Naive thymus-derived CD4-positive, alpha-beta T cell (primary cell): ENCODE measurements at regions not wholly inside any gene's neighbourhood (a gene's known extent, or its start where the extent isn't known, plus 50 kb on each side); places are given as distances from the start of the nearest gene placed in this dataset.

Experiments used
- ATAC-seq: fragments of 150-1000 bp; cut with Tn5 transposase; 2 replicates; pipeline ENCODE4 v1.10.0; 2021; ENCODE audit warnings: mild to moderate bottlenecking, moderate library complexity
- CTCF ChIA-PET: fragments of 350-600 bp; sonication (Branson Sonifier 250); formaldehyde crosslinking; loops from one replicate; lab custom pipeline; 2021; ENCODE audit warnings: antibody characterized with exemption; lab: Charles Lee
- POLR2A ChIA-PET: fragments of 350-600 bp; sonication (Branson Sonifier 250); formaldehyde crosslinking; loops from one replicate; lab custom pipeline; 2021; ENCODE audit warnings: antibody characterized with exemption, inconsistent platforms; lab: Charles Lee
- DNase-seq, 9 donors: peaks; one replicate each; pipeline versions ENCODE4 v3.0.0 to v3.0.0-alpha.2; 2020 to 2022; ENCODE audit warnings: mixed read lengths in 1 of 9
- H3K27ac ChIP-seq: one replicate; pipeline ENCODE4 v1.7.0; 2013; ENCODE audit warnings: mild to moderate bottlenecking, low read depth, low read length, moderate library complexity
- H3K27me3 ChIP-seq, 2 donors: one replicate each; pipeline ENCODE4 v1.7.0; 2013; ENCODE audit warnings: low read length in 2 of 2, mild to moderate bottlenecking in 2 of 2, moderate library complexity in 2 of 2; ENCODE audit not compliant: control insufficient read depth in 2 of 2, insufficient read depth in 2 of 2
- H3K36me3 ChIP-seq, 3 experiments: 1 replicate in 2 of 3; 2 replicates in 1 of 3; pipeline ENCODE4 v1.7.0; 2013; ENCODE audit warnings: low read length in 3 of 3, mild to moderate bottlenecking in 3 of 3, moderate library complexity in 1 of 3; ENCODE audit not compliant: insufficient read depth in 3 of 3, control insufficient read depth in 2 of 3
- H3K4me1 ChIP-seq, 2 donors: one replicate each; pipeline ENCODE4 v1.7.0; 2013; ENCODE audit warnings: low read length in 2 of 2, mild to moderate bottlenecking in 2 of 2, moderate library complexity in 1 of 2; ENCODE audit not compliant: control insufficient read depth in 2 of 2, insufficient read depth in 2 of 2
- H3K4me3 ChIP-seq: 2 replicates; pipeline ENCODE4 v1.7.0; 2013; ENCODE audit warnings: mild to moderate bottlenecking, low read length
- H3K9me3 ChIP-seq, 3 experiments: 1 replicate in 2 of 3; 2 replicates in 1 of 3; pipeline ENCODE4 v1.7.0; 2013; ENCODE audit warnings: low read length in 3 of 3; ENCODE audit not compliant: control insufficient read depth in 2 of 3
- H3K27ac Mint-ChIP-seq, 9 donors: one replicate each; pipeline ENCODE4 v1.8.0; 2020 to 2022; ENCODE audit warnings: mixed read lengths in 9 of 9, mild to moderate bottlenecking in 8 of 9, moderate library complexity in 5 of 9, inconsistent platforms in 2 of 9
- H3K27me3 Mint-ChIP-seq, 5 donors: one replicate each; pipeline ENCODE4 v1.8.0; 2021 to 2022; ENCODE audit warnings: mixed read lengths in 5 of 5, mild to moderate bottlenecking in 1 of 5
- H3K36me3 Mint-ChIP-seq, 5 donors: one replicate each; pipeline ENCODE4 v1.8.0; 2020 to 2022; ENCODE audit warnings: mixed read lengths in 5 of 5, mild to moderate bottlenecking in 3 of 5, inconsistent platforms in 1 of 5
- H3K4me1 Mint-ChIP-seq, 7 donors: one replicate each; pipeline ENCODE4 v1.8.0; 2020 to 2022; ENCODE audit warnings: mixed read lengths in 7 of 7, mild to moderate bottlenecking in 3 of 7, inconsistent platforms in 1 of 7
- H3K4me3 Mint-ChIP-seq, 10 donors: one replicate each; pipeline ENCODE4 v1.8.0; 2020 to 2022; ENCODE audit warnings: mild to moderate bottlenecking in 10 of 10, mixed read lengths in 10 of 10, moderate library complexity in 6 of 10, inconsistent platforms in 2 of 10
- H3K9me3 Mint-ChIP-seq, 11 donors: one replicate each; pipeline ENCODE4 v1.8.0; 2020 to 2022; ENCODE audit warnings: mixed read lengths in 11 of 11, mild to moderate bottlenecking in 4 of 11, inconsistent platforms in 1 of 11, moderate library complexity in 1 of 11
- intact Hi-C, 2 donors: fragments of 100-400 bp; cut with micrococcal nuclease; formaldehyde crosslinking; loops; one replicate each; pipeline ENCODE4 v1.15.1; 2023

GRCh38 chr6:100259865-100260264, 204.9 kb downstream of the SIM1 start:
- H3K4me3 ChIP-seq: no peak overlapping the region
- H3K4me1 ChIP-seq: no peaks in the 10 kb centered on the region
- H3K27ac Mint-ChIP-seq: no peak overlapping the region
- POLR2A ChIA-PET: no interaction called here
- no peak overlapping the region for H3K4me3 Mint-ChIP-seq
- peaks cover 0 to 11% (median 0%) of the 10 kb centered on the region in 5 donors for H3K27me3 Mint-ChIP-seq
- H3K36me3 Mint-ChIP-seq: no peaks in the 10 kb centered on the region
- H3K36me3 ChIP-seq: no peaks in the 10 kb centered on the region
- peaks cover 0 to 3% (median 0%) of the 10 kb centered on the region in 7 donors for H3K4me1 Mint-ChIP-seq
- DNase-seq (no peak), ATAC-seq (no peak)
- CTCF ChIA-PET: no interaction called here
- no peak overlapping the region for H3K27ac ChIP-seq
- intact Hi-C loops: no loop called here
- H3K9me3 ChIP-seq: no peaks in the 10 kb centered on the region
- H3K27me3 ChIP-seq: no peaks in the 10 kb centered on the region
- peaks cover 0 to 6% (median 0%) of the 10 kb centered on the region in 11 donors for H3K9me3 Mint-ChIP-seq

GRCh38 chr6:100258752-100259151, 206.0 kb downstream of the SIM1 start:
- H3K9me3 Mint-ChIP-seq: peaks cover 0 to 6% (median 0%) of the 10 kb centered on the region in 11 donors
- Histone ChIP-seq H3K4me1 (no peaks in the 10 kb centered on the region), H3K27me3 (no peaks in the 10 kb centered on the region), H3K27ac (no peak overlapping the region), H3K36me3 (no peaks in the 10 kb centered on the region), H3K4me3 (no peak overlapping the region), H3K9me3 (no peaks in the 10 kb centered on the region)
- POLR2A ChIA-PET: no interaction called here
- peaks cover 0 to 9% (median 0%) of the 10 kb centered on the region in 5 donors for H3K27me3 Mint-ChIP-seq
- no peak for DNase-seq
- H3K4me1 Mint-ChIP-seq: peaks cover 0 to 3% (median 0%) of the 10 kb centered on the region in 7 donors
- no peak overlapping the region for H3K27ac Mint-ChIP-seq
- H3K4me3 Mint-ChIP-seq: no peak overlapping the region
- intact Hi-C loops: no loop called here
- CTCF ChIA-PET: no interaction called here
- no peak for ATAC-seq
- H3K36me3 Mint-ChIP-seq: no peaks in the 10 kb centered on the region

- CTCF ChIA-PET: no interaction called here
Measured at GRCh38 chr6:100257793-100258395, 206.8 kb downstream of the SIM1 start.

GRCh38 chr6:100255701-100256100, 209.0 kb downstream of the SIM1 start:
- Mint-ChIP-seq H3K9me3 (no peaks in the 10 kb centered on the region), H3K27me3 (peaks cover 0 to 9% (median 0%) of the 10 kb centered on the region in 5 donors), H3K4me1 (peaks cover 0 to 3% (median 0%) of the 10 kb centered on the region in 7 donors), H3K27ac (no peak overlapping the region), H3K36me3 (no peaks in the 10 kb centered on the region), H3K4me3 (no peak overlapping the region)
- H3K4me1 ChIP-seq: no peaks in the 10 kb centered on the region
- H3K4me3 ChIP-seq: no peak overlapping the region
- H3K36me3 ChIP-seq: no peaks in the 10 kb centered on the region
- H3K9me3 ChIP-seq: no peaks in the 10 kb centered on the region
- no peak overlapping the region for H3K27ac ChIP-seq
- no peak for ATAC-seq
- intact Hi-C loops: no loop called here
- ChIA-PET POLR2A (no interaction called here), CTCF (no interaction called here)
- no peak for DNase-seq
- no peaks in the 10 kb centered on the region for H3K27me3 ChIP-seq

More at GRCh38 chr6:100257793-100258395, 206.8 kb downstream of the SIM1 start:
- no peaks in the 10 kb centered on the region for H3K4me1 ChIP-seq
- Mint-ChIP-seq H3K9me3 (peaks cover 0 to 6% (median 0%) of the 10 kb centered on the region in 11 donors), H3K4me1 (peaks cover 0 to 3% (median 0%) of the 10 kb centered on the region in 7 donors), H3K4me3 (peak overlapping the region in 1 of 10 donors; percentile 34), H3K27ac (no peak overlapping the region), H3K36me3 (no peaks in the 10 kb centered on the region), H3K27me3 (peaks cover 0 to 9% (median 0%) of the 10 kb centered on the region in 5 donors)
- DNase-seq (no peak), ATAC-seq (no peak)
- H3K9me3 ChIP-seq: no peaks in the 10 kb centered on the region
- H3K27ac ChIP-seq: no peak overlapping the region
- H3K36me3 ChIP-seq: no peaks in the 10 kb centered on the region
- H3K27me3 ChIP-seq: no peaks in the 10 kb centered on the region
- intact Hi-C loops: no loop called here
- POLR2A ChIA-PET: no interaction called here
- H3K4me3 ChIP-seq: no peak overlapping the region

- POLR2A ChIA-PET: no interaction called here
- Histone ChIP-seq H3K4me1 (no peaks in the 10 kb centered on the region), H3K4me3 (no peak overlapping the region), H3K9me3 (no peaks in the 10 kb centered on the region), H3K36me3 (no peaks in the 10 kb centered on the region), H3K27ac (no peak overlapping the region), H3K27me3 (no peaks in the 10 kb centered on the region)
- CTCF ChIA-PET: no interaction called here
- intact Hi-C loops: no loop called here
- H3K36me3 Mint-ChIP-seq: no peaks in the 10 kb centered on the region
- peaks cover 0 to 3% (median 0%) of the 10 kb centered on the region in 5 donors for H3K27me3 Mint-ChIP-seq
- DNase-seq (no peak), ATAC-seq (no peak)
- H3K9me3 Mint-ChIP-seq: no peaks in the 10 kb centered on the region
- H3K4me1 Mint-ChIP-seq: no peaks in the 10 kb centered on the region
- H3K4me3 Mint-ChIP-seq: no peak overlapping the region
- no peak overlapping the region for H3K27ac Mint-ChIP-seq
Measured at GRCh38 chr6:100247123-100247522, 217.6 kb downstream of the SIM1 start.

- Mint-ChIP-seq H3K36me3 (no peaks in the 10 kb centered on the region), H3K4me3 (no peak overlapping the region), H3K27me3 (peaks cover 0 to 3% (median 0%) of the 10 kb centered on the region in 5 donors), H3K27ac (no peak overlapping the region), H3K9me3 (no peaks in the 10 kb centered on the region), H3K4me1 (no peaks in the 10 kb centered on the region)
- Histone ChIP-seq H3K4me1 (no peaks in the 10 kb centered on the region), H3K27ac (no peak overlapping the region), H3K27me3 (no peaks in the 10 kb centered on the region), H3K9me3 (no peaks in the 10 kb centered on the region), H3K4me3 (no peak overlapping the region), H3K36me3 (no peaks in the 10 kb centered on the region)
- ATAC-seq: no peak
- ChIA-PET POLR2A (no interaction called here), CTCF (no interaction called here)
- no peak for DNase-seq
- intact Hi-C loops: no loop called here
Measured at GRCh38 chr6:100246206-100246605, 218.5 kb downstream of the SIM1 start.

GRCh38 chr6:100240798-100241197, 223.9 kb downstream of the SIM1 start:
- Histone ChIP-seq H3K27me3 (no peaks in the 10 kb centered on the region), H3K36me3 (no peaks in the 10 kb centered on the region), H3K9me3 (no peaks in the 10 kb centered on the region), H3K4me1 (no peaks in the 10 kb centered on the region), H3K27ac (no peak overlapping the region), H3K4me3 (no peak overlapping the region)
- H3K27ac Mint-ChIP-seq: no peak overlapping the region
- DNase-seq (no peak), ATAC-seq (no peak)
- no peaks in the 10 kb centered on the region for H3K4me1 Mint-ChIP-seq
- peaks cover 0 to 2% (median 0%) of the 10 kb centered on the region in 11 donors for H3K9me3 Mint-ChIP-seq
- intact Hi-C loops: no loop called here
- H3K27me3 Mint-ChIP-seq: peaks cover 0 to 3% (median 0%) of the 10 kb centered on the region in 5 donors
- ChIA-PET CTCF (no interaction called here), POLR2A (no interaction called here)
- no peaks in the 10 kb centered on the region for H3K36me3 Mint-ChIP-seq
- no peak overlapping the region for H3K4me3 Mint-ChIP-seq
